NCI-H524 (cell line): ENCODE measurements at regions not wholly inside any gene's neighbourhood (a gene's known extent, or its start where the extent isn't known, plus 50 kb on each side); places are given as distances from the start of the nearest gene placed in this dataset.

Experiments
- DNase-seq, 2 experiments: peaks; one replicate each; lab custom pipeline; 2025; lab: John Stamatoyannopoulos, UW

DNA sequence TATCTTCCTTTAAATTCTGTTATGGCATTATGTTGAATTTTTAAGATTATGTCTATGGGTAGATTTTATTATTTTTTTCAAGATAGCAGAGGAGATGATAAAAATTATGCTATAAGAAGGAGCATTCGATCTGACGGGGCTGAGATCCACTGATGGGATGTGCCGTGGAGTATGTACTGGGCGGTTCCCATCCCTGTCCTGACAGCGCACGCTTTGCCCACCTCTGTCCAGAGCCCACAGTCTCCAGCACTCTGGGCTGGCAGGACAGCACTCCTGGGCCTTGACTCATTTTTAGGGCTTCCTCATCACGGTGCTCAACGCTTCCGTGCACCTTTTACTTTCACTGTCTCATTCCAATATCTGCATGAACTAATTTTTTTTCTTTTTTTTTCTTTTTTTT lies 235.5 kb downstream of the TEX29 start:
- no peak for DNase-seq

GRCh38 chr13:111556496-111556895 lies 236.1 kb downstream of the TEX29 start:
- no peak for DNase-seq

- DNase-seq, result no peak
Measured at GRCh38 chr13:111557921-111558699, 237.7 kb downstream of the TEX29 start.

GRCh38 chr13:111558700-111559088 lies 238.3 kb downstream of the TEX29 start:
- no peak for DNase-seq

DNA sequence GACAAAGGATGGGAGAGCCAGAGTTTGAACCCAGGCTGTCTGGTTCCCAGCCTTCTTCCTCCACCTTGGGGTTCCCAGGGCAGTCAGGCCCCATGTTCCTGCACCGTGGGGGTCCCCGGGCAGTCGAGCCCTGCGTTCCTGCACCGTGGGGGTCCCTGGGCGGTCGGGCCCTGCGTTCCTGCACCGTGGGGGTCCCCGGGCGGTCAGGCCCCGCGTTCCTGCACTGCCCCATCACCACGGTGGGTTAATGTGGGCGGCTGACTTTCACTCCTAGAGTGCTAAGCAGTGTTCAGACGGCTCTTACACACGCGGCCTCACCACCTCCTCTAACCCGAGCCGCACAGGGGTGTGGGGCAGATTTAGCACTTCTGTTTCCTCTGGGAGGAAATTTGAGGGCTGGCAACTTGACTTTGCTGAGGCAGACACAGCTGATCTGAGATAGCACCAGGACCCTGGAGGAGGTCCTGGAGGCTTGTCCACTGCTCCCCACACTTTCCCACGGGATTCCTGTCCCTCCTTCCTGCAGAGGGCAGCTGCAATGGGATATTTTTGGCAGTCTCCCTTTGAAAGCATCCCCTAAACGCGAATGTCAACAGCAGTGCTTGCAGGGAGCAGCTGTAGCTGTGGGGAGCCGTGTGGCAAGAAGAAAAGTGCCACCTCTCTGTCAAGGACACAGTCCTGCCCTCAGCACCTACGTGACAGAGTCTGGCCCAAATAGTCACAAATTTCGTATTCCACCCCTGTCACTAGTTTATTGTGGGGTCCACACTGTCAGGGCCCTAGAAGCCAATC lies 239.4 kb downstream of the TEX29 start:
- DNase-seq, result no peak

DNA sequence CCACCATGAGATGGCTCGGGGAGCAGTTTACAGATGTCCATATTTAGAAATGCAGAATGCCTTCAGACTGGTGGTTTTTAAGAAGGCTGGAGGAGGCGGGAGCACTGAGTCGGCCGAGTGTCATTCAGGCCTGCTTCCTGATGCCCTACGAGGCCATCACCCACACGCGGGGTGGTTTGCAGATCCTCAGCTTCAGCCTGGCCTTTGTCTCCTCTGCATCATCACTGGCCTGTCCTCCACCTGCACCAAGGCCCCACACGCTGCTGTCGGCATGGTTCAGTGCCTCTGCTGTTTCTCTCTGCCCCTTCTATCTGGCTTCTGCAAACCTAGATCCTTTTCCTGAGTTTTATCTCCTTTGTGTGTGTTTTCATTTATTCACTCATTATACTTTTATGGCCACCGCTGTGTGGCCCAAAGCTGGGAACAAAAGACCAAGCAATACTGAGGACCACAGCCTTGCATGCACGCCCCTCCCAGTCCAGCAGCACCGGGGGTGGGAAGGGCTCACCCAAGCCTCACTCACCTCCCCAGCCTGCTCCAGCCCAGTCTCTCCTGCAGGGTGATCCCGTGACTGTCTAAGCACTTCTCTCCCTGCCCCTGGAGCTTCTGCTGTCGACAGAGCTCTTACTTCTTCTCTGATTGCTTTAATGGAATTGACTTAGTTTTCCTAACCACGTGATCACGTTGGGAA lies 240.8 kb downstream of the TEX29 start:
- DNase-seq, result no peak

GRCh38 chr13:111562716-111563115 lies 242.3 kb downstream of the TEX29 start:
- peak; percentile 56 to 80 for DNase-seq

DNA sequence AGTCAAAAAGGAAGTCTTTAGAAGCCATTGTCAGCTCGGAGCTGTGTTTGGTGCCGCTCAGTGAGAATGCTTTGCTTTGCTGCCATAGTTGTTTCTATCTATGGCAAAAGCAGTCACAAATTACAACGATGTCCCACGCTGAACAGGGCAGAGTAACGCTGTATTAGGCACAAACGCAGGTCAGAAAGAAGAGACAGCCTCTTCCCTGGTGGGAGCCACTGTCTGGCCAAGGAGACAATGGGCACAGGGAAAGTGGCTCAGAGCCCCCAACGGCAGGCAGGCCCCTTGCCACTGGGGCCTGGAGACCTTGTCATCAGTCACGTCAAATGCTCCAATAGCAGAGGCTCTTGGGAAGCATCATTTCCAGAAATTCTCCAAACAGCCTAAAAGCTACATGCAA lies 244.2 kb downstream of the TEX29 start:
- no peak for DNase-seq

DNA sequence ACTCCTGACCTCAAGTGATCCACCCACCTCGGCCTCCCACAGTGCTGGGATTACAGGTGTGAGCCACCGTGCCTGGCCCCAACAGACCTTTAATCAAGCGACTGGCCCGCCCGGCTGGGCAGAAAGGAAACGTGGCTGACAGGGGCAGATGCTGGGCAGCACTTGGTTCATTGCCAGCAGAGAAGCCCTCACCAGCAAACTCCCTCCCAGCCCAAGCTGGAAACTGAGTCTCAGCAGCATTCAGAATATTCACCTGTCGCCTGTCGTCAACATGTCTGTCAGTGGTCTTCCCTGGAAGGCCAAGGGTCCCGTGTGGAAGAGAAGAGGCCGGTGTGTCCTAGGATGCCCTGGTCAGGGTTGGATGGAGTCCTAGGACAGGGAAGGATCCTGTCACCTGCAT lies 245.0 kb downstream of the TEX29 start:
- no peak for DNase-seq

DNA sequence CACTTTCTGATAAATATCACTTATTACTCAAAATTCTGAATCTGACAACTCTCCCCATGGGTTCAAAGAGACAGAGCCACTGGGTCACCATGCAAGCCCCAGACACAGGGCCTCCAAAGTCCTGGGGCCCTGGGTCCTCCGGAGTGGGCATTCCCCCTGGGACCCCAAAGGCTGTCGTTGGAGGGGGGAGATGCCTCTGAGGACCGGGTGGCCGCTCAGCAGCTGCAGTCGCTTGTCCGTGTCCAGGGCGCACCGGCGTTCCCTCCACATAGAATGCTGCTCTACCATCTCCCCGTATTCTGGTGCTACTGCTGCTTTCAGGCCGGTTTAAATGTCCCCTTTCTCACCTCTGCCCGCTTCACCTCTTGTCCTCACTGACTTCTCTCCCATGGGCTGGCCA lies 246.1 kb downstream of the TEX29 start:
- no peak for DNase-seq

GRCh38 chr13:111567637-111568036 lies 247.2 kb downstream of the TEX29 start:
- DNase-seq, result no peak

DNA sequence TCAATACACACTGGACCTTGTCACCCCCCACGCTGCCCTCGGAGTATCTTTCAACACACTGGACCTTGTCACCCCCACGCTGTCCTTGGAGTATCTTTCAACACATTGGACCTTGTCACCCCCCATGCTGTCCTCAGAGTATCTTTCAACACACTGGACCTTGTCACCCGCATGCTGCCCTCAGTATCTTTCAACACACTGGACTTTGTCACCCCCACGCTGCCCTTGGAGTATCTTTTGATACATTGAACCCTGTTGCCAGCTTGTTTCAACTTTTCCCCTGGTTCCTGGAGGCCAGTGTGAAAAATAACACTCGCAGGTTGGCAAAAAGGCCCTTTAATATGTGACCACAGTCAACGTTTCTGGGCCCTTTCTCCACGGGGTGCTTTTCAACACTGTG lies 247.8 kb downstream of the TEX29 start:
- DNase-seq, result no peak

- DNase-seq, result no peak
Measured at GRCh38 chr13:111570911-111571310, 250.5 kb downstream of the TEX29 start.

- DNase-seq, result peak; percentile 89 to 96
Measured at GRCh38 chr13:111572956-111573761, 252.7 kb downstream of the TEX29 start.

DNA sequence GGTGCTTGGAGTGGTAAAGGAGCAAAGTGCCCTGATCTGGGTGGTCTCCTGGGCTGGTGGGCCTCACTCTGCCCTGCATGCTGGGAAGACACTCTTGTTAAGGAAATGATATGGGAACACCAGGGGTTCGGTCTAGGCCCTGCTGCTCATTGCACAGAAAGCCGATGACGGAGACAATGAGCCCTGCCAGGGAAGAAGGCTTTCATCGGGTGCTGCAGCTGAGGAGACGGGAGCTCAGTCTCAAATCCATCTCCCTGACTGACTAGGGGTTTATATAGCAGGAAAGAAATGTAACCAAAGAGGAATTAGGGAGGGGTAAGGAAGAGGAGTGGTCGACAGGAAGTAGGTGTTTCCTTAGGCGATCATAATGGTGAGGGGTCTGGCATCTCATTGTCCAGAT lies 253.4 kb downstream of the TEX29 start:
- DNase-seq, result no peak

DNA sequence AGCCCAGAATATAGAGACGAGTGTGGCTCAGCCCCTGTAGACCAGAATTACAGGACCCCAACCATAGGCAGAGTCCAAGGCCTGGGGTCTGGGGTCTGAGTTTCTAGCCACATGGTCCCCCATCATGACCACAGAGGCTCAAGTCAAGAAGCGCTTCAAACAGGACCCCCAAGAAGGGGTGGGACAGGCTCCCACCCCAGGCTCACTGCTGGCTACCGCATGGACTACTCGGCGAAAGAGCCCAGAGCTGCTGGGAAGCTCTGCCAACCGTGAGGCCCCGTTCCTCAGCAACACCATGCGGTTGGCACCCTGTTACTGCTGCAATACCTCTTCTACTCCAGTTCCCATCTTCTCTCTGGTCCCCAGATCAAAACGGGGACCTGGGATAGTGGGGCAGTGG lies 254.8 kb downstream of the TEX29 start:
- DNase-seq, result no peak

- DNase-seq, result peak; percentile 34 to 73
Measured at GRCh38 chr13:111575719-111576118, 255.3 kb downstream of the TEX29 start.

- peak; percentile 16 to 72 for DNase-seq
Measured at GRCh38 chr13:111577208-111577828, 256.9 kb downstream of the TEX29 start.

- peak in 1 of 2 experiments; percentile 28 for DNase-seq
Measured at GRCh38 chr13:111577956-111578605, 257.6 kb downstream of the TEX29 start.

GRCh38 chr13:111584101-111584672 lies 263.7 kb downstream of the TEX29 start:
- no peak for DNase-seq

DNA sequence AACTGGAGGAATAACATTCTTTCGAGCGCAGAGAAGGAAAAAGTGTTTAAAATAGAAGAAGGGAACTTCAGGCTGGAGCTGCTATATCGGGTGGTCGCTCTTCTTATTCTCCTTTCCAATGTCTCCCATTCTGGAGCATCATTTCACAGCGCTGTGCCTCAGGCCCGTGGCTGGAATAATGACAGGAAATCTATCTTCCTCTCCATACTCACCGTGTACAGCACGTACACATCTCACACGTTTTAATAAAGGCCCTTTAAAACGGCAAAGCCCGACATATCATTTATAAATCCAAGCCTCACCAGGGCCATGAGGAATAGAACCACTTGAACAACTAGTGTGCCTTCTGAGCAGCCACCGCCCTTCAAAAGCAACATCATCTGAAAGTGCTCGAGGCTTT lies 264.4 kb downstream of the TEX29 start:
- no peak for DNase-seq
